ENCODE measurements at regions not wholly inside any gene's neighbourhood (a gene's known extent, or its start where the extent isn't known, plus 50 kb on each side); places are given as distances from the start of the nearest gene placed in this dataset.

DNA sequence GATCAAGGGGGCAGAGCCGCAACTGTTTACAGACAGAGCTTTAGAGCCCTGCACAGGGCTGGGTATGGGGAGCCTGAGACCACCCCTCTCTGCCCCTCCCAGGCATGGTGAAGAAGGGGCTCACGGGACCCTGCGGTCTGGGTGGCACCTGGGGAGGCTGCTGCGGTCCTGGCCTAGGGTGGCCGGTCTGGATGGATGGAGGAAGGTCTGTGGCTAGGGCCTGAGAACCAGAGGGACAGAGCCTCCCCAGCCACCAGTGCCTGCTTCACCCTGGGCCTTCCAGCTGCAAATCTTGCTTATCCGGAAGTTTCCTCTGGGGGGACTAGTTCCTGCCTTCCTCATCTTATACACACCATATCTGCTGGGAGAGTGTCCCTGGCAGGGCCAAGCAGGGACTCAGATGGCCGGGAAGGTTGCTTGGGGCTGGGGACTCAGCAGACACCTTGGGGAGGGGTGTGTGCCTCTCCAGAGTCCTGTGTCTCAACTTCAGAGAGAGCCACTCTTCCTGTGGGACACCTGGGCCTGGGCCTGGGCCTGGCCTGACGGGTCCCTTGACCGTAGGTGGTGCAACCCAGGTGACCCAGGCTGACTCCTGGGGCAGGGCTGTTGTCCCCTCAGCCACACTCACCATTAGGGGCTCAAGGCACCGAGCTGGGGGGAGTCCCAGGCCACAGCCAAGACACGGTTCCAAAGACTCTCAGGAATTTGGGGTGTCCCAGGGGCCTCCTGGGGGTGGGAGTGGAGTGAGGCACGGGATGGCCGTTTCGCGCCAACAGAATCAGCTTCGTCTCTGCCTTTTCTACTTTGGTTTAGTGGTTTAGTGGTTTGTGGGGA lies 52.0 kb upstream of the ACTRT2 start:
- no peaks in the 10 kb centered on the region for H3K9me3 Mint-ChIP-seq
- no peaks in the 10 kb centered on the region for H3K27me3 Mint-ChIP-seq
- DNase-seq (ENCODE audit: low spot score), result no peak
- H3K36me3 Mint-ChIP-seq, result no peaks in the 10 kb centered on the region
- H3K27ac Mint-ChIP-seq, result no peak overlapping the region
- H3K4me1 Mint-ChIP-seq (ENCODE audit: low read depth in 2 of 2), result peaks cover 0 to 17% of the 10 kb centered on the region in 2 donors
- ATAC-seq, result no peak
- no peak overlapping the region for H3K4me3 Mint-ChIP-seq

DNA sequence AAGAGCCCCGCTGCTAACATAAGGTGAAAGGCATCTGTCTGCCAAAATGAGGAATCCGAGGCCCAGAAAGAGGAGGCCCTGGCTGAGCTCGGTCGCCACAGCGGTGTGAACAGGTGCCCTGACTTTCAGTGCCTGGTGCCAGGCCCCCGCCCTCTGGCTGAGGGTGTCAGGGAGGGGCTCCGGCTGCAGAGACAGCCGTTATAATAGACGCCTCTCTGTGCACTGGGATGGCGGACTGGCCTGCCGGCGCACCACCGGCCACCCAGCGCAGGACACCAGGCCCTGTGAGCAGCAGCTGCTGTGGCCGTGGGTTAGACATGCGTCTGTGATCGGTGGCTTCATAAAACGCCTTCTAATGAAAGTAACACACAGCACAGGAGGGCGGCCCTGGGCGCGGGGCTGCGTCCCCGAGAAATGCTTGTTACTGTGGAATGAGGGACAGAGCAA lies 51.4 kb upstream of the ACTRT2 start:
- DNase-seq (ENCODE audit: low spot score), result no peak
- ATAC-seq, result no peak
- peaks cover 0 to 17% of the 10 kb centered on the region in 2 donors for H3K4me1 Mint-ChIP-seq (ENCODE audit: low read depth in 2 of 2)
- H3K9me3 Mint-ChIP-seq, result no peaks in the 10 kb centered on the region
- no peak overlapping the region for H3K27ac Mint-ChIP-seq
- no peak overlapping the region for H3K4me3 Mint-ChIP-seq
- no peaks in the 10 kb centered on the region for H3K36me3 Mint-ChIP-seq
- no peaks in the 10 kb centered on the region for H3K27me3 Mint-ChIP-seq

DNA sequence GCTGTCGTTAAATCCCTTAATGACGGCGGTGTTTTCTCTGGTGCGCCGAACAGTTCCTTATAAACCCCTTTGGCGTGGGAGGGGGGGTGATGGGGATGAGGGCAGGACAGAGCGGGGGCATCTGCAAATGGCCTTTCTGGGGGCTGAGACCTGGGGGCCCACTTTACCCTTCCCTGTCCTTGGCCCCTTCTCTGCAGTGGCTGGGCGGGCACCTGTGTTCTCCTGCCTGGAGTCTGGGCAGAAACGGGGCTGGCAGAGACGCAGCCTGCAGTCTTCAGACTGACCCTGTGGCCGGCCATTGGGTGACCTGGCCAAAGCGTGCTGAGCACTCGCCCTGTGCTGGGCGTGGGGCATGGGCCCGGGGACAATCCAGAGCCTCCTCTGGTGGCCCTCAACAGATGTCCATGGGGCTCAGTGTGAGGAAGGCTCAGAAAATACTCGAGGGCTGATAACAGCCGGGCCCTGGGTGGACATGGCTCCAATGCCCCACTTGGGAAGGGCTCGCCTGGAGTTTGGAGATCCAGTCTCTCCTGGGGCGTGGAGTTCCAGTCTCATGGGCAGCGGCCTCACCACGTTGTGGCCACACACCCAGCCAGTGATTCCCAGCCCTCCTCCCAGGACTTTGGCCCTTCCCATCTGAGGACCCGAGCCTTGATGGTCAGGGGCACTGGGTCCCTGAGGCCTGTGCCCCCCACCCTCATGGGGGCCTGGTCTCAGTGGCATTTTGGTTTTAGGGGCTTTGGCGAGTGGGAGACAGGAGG lies 50.8 kb upstream of the ACTRT2 start:
- no peaks in the 10 kb centered on the region for H3K9me3 Mint-ChIP-seq
- ATAC-seq (no peak), DNase-seq (ENCODE audit: low spot score) (no peak)
- H3K36me3 Mint-ChIP-seq, result no peaks in the 10 kb centered on the region
- no peak overlapping the region for H3K27ac Mint-ChIP-seq
- H3K27me3 Mint-ChIP-seq, result no peaks in the 10 kb centered on the region
- H3K4me1 Mint-ChIP-seq (ENCODE audit: low read depth in 2 of 2), result peaks cover 0 to 17% of the 10 kb centered on the region in 2 donors
- H3K4me3 Mint-ChIP-seq, result no peak overlapping the region

DNA sequence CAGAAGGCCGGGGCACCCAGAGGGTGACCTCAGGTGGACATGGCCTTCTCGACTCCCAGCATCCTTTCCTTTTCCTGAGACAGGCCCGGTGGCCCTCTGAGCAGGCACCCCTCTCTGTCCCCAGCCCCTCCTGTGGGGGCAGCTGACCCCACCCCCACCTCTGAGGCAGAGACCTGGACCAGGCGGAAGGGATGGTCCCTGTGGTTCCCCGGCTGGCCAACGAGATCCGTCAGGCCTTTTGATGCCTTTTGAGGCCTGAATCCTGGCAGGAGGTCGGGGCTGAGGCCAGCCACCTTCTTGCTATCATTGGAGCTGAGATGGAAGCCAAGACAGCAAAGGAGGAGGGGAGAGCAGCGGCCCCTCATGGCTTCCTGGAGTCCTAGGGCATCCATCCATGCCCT lies 50.2 kb upstream of the ACTRT2 start:
- Mint-ChIP-seq H3K27ac (no peak overlapping the region), H3K36me3 (no peaks in the 10 kb centered on the region), H3K4me1 (ENCODE audit: low read depth in 2 of 2) (peaks cover 0 to 17% of the 10 kb centered on the region in 2 donors), H3K9me3 (no peaks in the 10 kb centered on the region), H3K27me3 (no peaks in the 10 kb centered on the region), H3K4me3 (no peak overlapping the region)
- no peak for DNase-seq (ENCODE audit: low spot score)
- no peak for ATAC-seq

Measured in natural killer cell treated with Interleukin-12 subunit alpha and Interleukin-12 subunit beta and Interleukin-15 and Interleukin-18, amount 100 ng/mL, for 72 hours (primary cell).